ENCODE measurements at regions not wholly inside any gene's neighbourhood (a gene's known extent, or its start where the extent isn't known, plus 50 kb on each side); places are given as distances from the start of the nearest gene placed in this dataset.
"Not testable (repeated sequence)": the region's sequence is repeated elsewhere in the genome, so short reads cannot be mapped to it uniquely, and the experiment has no call there.

- Histone ChIP-seq H3K4me3 (no peak overlapping the region), H3K9me3 (no peaks in the 10 kb centered on the region), H3K27me3 (ENCODE audit: low read depth) (no peaks in the 10 kb centered on the region), H3K36me3 (replicated peaks) (no peaks in the 10 kb centered on the region), H3K4me1 (no peaks in the 10 kb centered on the region)
- in situ Hi-C loops (cut with MboI; ENCODE audit: low sequenced_read_pairs), result no loop called here
- no peak for DNase-seq (ENCODE audit: low spot score in 2 of 2)
These were observed 508.4 kb downstream of the ZEB2 start for GRCh38 chr2:144011553-144011952.

GRCh38 chr2:144011098-144011497 lies 508.8 kb downstream of the ZEB2 start:
- DNase-seq (ENCODE audit: low spot score in 2 of 2), result no peak
- no peaks in the 10 kb centered on the region for H3K4me1 ChIP-seq
- in situ Hi-C loops (cut with MboI; ENCODE audit: low sequenced_read_pairs), result no loop called here
- H3K27me3 ChIP-seq (ENCODE audit: low read depth), result no peaks in the 10 kb centered on the region
- no peaks in the 10 kb centered on the region for H3K9me3 ChIP-seq
- no peaks in the 10 kb centered on the region for H3K36me3 ChIP-seq (replicated peaks)
- H3K4me3 ChIP-seq, result no peak overlapping the region

GRCh38 chr2:144010096-144010836 lies 509.7 kb downstream of the ZEB2 start:
- Histone ChIP-seq H3K4me3 (no peak overlapping the region), H3K27me3 (ENCODE audit: low read depth) (no peaks in the 10 kb centered on the region), H3K36me3 (replicated peaks) (no peaks in the 10 kb centered on the region), H3K9me3 (no peaks in the 10 kb centered on the region), H3K4me1 (no peaks in the 10 kb centered on the region)
- in situ Hi-C loops (cut with MboI; ENCODE audit: low sequenced_read_pairs), result no loop called here
- no peak for DNase-seq (ENCODE audit: low spot score in 2 of 2)

GRCh38 chr2:144006139-144006538 lies 513.8 kb downstream of the ZEB2 start:
- in situ Hi-C loops (cut with MboI; ENCODE audit: low sequenced_read_pairs), result no loop called here
- no peak overlapping the region for H3K4me3 ChIP-seq
- no peaks in the 10 kb centered on the region for H3K36me3 ChIP-seq (replicated peaks)
- H3K4me1 ChIP-seq, result no peaks in the 10 kb centered on the region
- no peak for DNase-seq (ENCODE audit: low spot score in 2 of 2)
- H3K9me3 ChIP-seq, result no peaks in the 10 kb centered on the region
- H3K27me3 ChIP-seq (ENCODE audit: low read depth), result no peaks in the 10 kb centered on the region

GRCh38 chr2:144004742-144005141 lies 515.2 kb downstream of the ZEB2 start:
- Histone ChIP-seq H3K9me3 (no peaks in the 10 kb centered on the region), H3K27me3 (ENCODE audit: low read depth) (no peaks in the 10 kb centered on the region), H3K4me1 (no peaks in the 10 kb centered on the region), H3K4me3 (no peak overlapping the region), H3K36me3 (replicated peaks) (no peaks in the 10 kb centered on the region)
- in situ Hi-C loops (cut with MboI; ENCODE audit: low sequenced_read_pairs), result no loop called here
- DNase-seq (ENCODE audit: low spot score in 2 of 2), result no peak

- in situ Hi-C loops (cut with MboI; ENCODE audit: low sequenced_read_pairs), result no loop called here
- H3K9me3 ChIP-seq, result no peaks in the 10 kb centered on the region
- H3K4me3 ChIP-seq, result no peak overlapping the region
- DNase-seq (ENCODE audit: low spot score in 2 of 2), result no peak
- no peaks in the 10 kb centered on the region for H3K27me3 ChIP-seq (ENCODE audit: low read depth)
- H3K4me1 ChIP-seq, result no peaks in the 10 kb centered on the region
- H3K36me3 ChIP-seq (replicated peaks), result no peaks in the 10 kb centered on the region
These were observed 516.4 kb downstream of the ZEB2 start for GRCh38 chr2:144003460-144004075.

GRCh38 chr2:143996974-143997373 lies 522.9 kb downstream of the ZEB2 start:
- Histone ChIP-seq H3K27me3 (ENCODE audit: low read depth) (no peaks in the 10 kb centered on the region), H3K9me3 (no peaks in the 10 kb centered on the region), H3K36me3 (replicated peaks) (no peaks in the 10 kb centered on the region), H3K4me3 (no peak overlapping the region), H3K4me1 (no peaks in the 10 kb centered on the region)
- DNase-seq (ENCODE audit: low spot score in 2 of 2), result no peak
- in situ Hi-C loops (cut with MboI; ENCODE audit: low sequenced_read_pairs), result no loop called here

- Histone ChIP-seq H3K36me3 (replicated peaks) (no peaks in the 10 kb centered on the region), H3K9me3 (no peaks in the 10 kb centered on the region), H3K27me3 (ENCODE audit: low read depth) (no peaks in the 10 kb centered on the region), H3K4me3 (no peak overlapping the region), H3K4me1 (no peaks in the 10 kb centered on the region)
- in situ Hi-C loops (cut with MboI; ENCODE audit: low sequenced_read_pairs), result no loop called here
- no peak for DNase-seq (ENCODE audit: low spot score in 2 of 2)
These were observed 525.0 kb downstream of the ZEB2 start for GRCh38 chr2:143994961-143995360.

- DNase-seq (ENCODE audit: low spot score in 2 of 2); H3K4me3 ChIP-seq; H3K9me3 ChIP-seq; H3K27me3 ChIP-seq (ENCODE audit: low read depth); H3K36me3 ChIP-seq (replicated peaks); H3K4me1 ChIP-seq; in situ Hi-C loops (cut with MboI; ENCODE audit: low sequenced_read_pairs): not testable (repeated sequence)
These were observed 528.3 kb downstream of the ZEB2 start for GRCh38 chr2:143991596-143991995.

GRCh38 chr2:143988082-143988481 lies 531.8 kb downstream of the ZEB2 start:
- Histone ChIP-seq H3K9me3 (no peaks in the 10 kb centered on the region), H3K4me1 (no peaks in the 10 kb centered on the region), H3K36me3 (replicated peaks) (no peaks in the 10 kb centered on the region), H3K4me3 (no peak overlapping the region), H3K27me3 (ENCODE audit: low read depth) (no peaks in the 10 kb centered on the region)
- in situ Hi-C loops (cut with MboI; ENCODE audit: low sequenced_read_pairs), result no loop called here
- no peak for DNase-seq (ENCODE audit: low spot score in 2 of 2)

- in situ Hi-C loops (cut with MboI; ENCODE audit: low sequenced_read_pairs), result no loop called here
- Histone ChIP-seq H3K4me1 (no peaks in the 10 kb centered on the region), H3K27me3 (ENCODE audit: low read depth) (no peaks in the 10 kb centered on the region), H3K4me3 (no peak overlapping the region), H3K36me3 (replicated peaks) (no peaks in the 10 kb centered on the region), H3K9me3 (no peaks in the 10 kb centered on the region)
- DNase-seq (ENCODE audit: low spot score in 2 of 2), result no peak
These were observed 538.5 kb downstream of the ZEB2 start for GRCh38 chr2:143981428-143981827.

- H3K4me3 ChIP-seq, result no peak overlapping the region
- H3K36me3 ChIP-seq (replicated peaks), result no peaks in the 10 kb centered on the region
- peaks cover 6% of the 10 kb centered on the region for H3K4me1 ChIP-seq
- H3K27me3 ChIP-seq (ENCODE audit: low read depth), result no peaks in the 10 kb centered on the region
- in situ Hi-C loops (cut with MboI; ENCODE audit: low sequenced_read_pairs), result no loop called here
- no peaks in the 10 kb centered on the region for H3K9me3 ChIP-seq
- no peak for DNase-seq (ENCODE audit: low spot score in 2 of 2)
These were observed 542.6 kb downstream of the ZEB2 start for GRCh38 chr2:143977356-143977755.

GRCh38 chr2:143975216-143975615 lies 544.7 kb downstream of the ZEB2 start:
- no peak for DNase-seq (ENCODE audit: low spot score in 2 of 2)
- in situ Hi-C loops (cut with MboI; ENCODE audit: low sequenced_read_pairs), result no loop called here
- Histone ChIP-seq H3K9me3 (no peaks in the 10 kb centered on the region), H3K36me3 (replicated peaks) (no peaks in the 10 kb centered on the region), H3K27me3 (ENCODE audit: low read depth) (no peaks in the 10 kb centered on the region), H3K4me1 (peaks cover 21% of the 10 kb centered on the region), H3K4me3 (no peak overlapping the region)

- Histone ChIP-seq H3K27me3 (ENCODE audit: low read depth) (no peaks in the 10 kb centered on the region), H3K9me3 (no peaks in the 10 kb centered on the region), H3K4me1 (peaks cover 21% of the 10 kb centered on the region), H3K36me3 (replicated peaks) (no peaks in the 10 kb centered on the region), H3K4me3 (no peak overlapping the region)
- no peak for DNase-seq (ENCODE audit: low spot score in 2 of 2)
- in situ Hi-C loops (cut with MboI; ENCODE audit: low sequenced_read_pairs), result no loop called here
These were observed 545.7 kb downstream of the ZEB2 start for GRCh38 chr2:143974262-143974661.

- Histone ChIP-seq H3K4me3 (no peak overlapping the region), H3K27me3 (ENCODE audit: low read depth) (no peaks in the 10 kb centered on the region), H3K9me3 (no peaks in the 10 kb centered on the region), H3K4me1 (peaks cover 21% of the 10 kb centered on the region), H3K36me3 (replicated peaks) (no peaks in the 10 kb centered on the region)
- DNase-seq (ENCODE audit: low spot score in 2 of 2), result no peak
- in situ Hi-C loops (cut with MboI; ENCODE audit: low sequenced_read_pairs), result no loop called here
These were observed 551.1 kb downstream of the ZEB2 start for GRCh38 chr2:143968860-143969259.

Measured in HAP-1 (cell line).